Astrocyte of the cerebellum (primary cell): ENCODE measurements at regions not wholly inside any gene's neighbourhood (a gene's known extent, or its start where the extent isn't known, plus 50 kb on each side); places are given as distances from the start of the nearest gene placed in this dataset.

Experiments
- DNase-seq: peaks from one replicate; pipeline ENCODE4 v3.0.0-alpha.2; 2011; ENCODE audit warnings: low read depth
- H3K4me3 ChIP-seq: 2 replicates; pipeline ENCODE4 v1.5.1; 2011; ENCODE audit warnings: mild to moderate bottlenecking, low read depth, low read length, moderate library complexity
- in situ Hi-C: cut with HindIII; loops from 2 replicates; pipeline ENCODE4 v1.10.0; 2017; ENCODE audit warnings: low sequenced_read_pairs
- TF ChIP-seq, protein P1 (sequence below): IDR thresholded peaks from 2 replicates; pipeline ENCODE4 v1.5.1; 2012; ENCODE audit warnings: low read length, low read depth, moderate library complexity, mild to moderate bottlenecking; ENCODE audit errors: missing control alignments

DNA sequence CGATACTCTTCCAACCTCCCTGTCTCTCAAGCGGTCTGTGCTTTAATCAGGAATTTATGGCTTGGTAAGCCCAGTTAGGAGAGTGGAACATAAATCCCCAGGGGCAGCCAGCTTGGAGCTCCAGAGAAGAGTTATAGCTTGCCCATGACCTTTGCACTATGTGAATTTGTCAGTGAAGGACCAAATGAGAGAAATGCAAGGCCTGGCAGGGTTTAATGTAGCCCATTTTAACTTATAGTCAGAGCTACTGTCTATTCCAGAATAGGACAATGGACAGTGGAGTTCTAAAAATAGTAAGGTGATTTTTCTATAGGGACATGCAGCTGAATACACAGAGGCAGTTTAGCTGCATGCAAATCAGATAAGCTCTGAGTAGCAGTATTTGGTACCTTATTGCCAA, 142.6 kb upstream of the CAV2 start:
- in situ Hi-C loops: no loop called here
- TF ChIP-seq, protein P1, sequence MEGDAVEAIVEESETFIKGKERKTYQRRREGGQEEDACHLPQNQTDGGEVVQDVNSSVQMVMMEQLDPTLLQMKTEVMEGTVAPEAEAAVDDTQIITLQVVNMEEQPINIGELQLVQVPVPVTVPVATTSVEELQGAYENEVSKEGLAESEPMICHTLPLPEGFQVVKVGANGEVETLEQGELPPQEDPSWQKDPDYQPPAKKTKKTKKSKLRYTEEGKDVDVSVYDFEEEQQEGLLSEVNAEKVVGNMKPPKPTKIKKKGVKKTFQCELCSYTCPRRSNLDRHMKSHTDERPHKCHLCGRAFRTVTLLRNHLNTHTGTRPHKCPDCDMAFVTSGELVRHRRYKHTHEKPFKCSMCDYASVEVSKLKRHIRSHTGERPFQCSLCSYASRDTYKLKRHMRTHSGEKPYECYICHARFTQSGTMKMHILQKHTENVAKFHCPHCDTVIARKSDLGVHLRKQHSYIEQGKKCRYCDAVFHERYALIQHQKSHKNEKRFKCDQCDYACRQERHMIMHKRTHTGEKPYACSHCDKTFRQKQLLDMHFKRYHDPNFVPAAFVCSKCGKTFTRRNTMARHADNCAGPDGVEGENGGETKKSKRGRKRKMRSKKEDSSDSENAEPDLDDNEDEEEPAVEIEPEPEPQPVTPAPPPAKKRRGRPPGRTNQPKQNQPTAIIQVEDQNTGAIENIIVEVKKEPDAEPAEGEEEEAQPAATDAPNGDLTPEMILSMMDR: no peak
- DNase-seq: no peak
- H3K4me3 ChIP-seq: no peak overlapping the region

DNA sequence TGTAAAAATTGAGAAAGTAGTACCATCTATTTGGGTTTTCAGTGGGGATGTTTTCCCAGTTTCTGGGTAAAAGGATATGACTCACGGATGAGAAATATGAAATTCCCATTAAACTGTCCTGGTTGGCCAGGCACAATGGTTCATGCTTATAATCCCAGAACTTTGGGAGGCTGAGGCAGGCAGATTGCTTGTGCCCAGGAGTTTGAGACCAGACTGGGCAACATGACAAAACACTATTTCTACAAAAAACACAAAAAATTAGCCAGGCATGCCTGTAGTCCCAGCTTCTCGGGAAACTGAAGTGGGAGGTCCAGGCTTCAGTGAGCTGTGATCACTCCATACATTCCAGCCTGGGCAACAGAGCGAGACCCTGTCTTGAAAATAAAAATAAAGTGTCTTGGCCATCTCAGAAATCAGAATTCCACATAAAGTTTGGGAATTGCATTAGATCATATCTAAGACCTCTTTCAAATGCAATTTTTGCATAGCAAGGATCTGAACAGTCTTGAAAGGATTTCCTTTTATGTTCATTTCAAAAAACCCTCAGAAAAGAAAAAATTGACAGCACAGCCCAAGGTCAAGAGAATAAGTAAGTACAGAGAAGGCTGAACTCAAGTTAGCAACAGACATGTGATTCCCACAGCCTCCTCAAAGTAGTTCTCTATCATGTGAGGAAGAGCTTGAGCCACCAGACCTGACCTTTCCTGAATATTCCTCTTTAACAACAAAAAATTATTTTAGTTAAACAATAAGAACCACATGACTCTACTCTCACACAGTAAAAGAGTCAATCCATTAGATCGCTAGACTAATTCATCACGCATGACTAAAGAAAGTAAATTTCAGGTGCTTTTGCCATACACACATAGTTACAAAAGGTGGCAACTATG, 141.5 kb upstream of the CAV2 start:
- no peak for DNase-seq
- no peak overlapping the region for H3K4me3 ChIP-seq
- in situ Hi-C loops: no loop called here
- TF ChIP-seq, protein P1: no peak

DNA sequence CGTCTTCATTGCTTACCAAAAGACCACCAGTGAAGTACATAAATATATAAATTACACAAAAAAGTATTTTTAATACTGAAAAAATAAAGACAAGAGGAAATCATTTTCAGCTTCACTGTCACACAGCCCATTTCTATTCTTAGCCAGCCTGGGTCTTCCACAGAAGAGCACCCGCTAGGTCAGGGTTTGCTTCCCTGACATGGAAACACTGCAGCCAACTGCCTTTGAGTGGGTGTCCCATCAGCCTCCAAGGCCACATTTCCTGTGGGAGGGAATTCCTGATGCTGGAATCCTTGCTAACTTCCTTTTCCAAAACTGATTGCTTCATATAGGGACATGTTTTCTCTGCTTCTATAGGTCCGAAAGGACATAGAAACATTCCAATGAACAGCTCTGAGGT, 137.8 kb upstream of the CAV2 start:
- in situ Hi-C loops: no loop called here
- no peak overlapping the region for H3K4me3 ChIP-seq
- no peak for DNase-seq
- TF ChIP-seq, protein P1: no peak

DNA sequence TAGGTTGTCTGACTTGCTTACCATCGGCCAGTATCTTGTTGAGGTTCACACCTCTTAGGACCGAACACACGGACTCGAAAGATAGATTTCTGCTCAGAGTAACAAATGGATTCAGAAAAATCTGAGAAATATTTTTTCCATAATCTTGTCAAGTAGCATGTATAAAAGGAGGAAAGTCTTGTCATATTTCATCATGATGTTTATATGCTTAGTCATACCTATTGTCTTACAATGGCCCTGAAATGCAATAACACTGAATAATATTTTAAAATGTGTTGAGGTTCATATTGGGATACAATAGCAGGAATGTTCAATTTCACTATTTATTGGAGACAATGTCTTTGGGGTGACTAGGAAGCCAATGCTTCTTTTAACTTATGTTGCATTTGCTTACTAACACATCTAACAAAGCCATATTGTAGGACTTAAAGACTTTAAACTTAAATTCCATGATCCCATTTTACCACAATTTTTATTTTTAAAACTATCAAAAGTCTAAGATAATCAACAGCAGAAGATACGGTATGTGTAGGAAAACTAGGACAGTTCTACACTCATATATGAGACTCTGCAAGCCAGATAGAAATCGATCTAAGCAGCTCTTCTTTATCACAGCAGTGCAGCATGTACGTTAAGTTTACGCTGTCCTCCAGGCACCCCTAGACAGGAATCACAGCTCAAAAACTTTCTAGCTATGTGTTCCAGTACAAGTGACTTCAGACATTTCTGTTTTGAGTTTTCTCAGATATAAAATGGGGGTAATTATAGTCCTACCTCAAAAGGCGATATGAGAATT, 135.7 kb upstream of the CAV2 start:
- in situ Hi-C loops: no loop called here
- TF ChIP-seq, protein P1: no peak
- no peak for DNase-seq
- no peak overlapping the region for H3K4me3 ChIP-seq

DNA sequence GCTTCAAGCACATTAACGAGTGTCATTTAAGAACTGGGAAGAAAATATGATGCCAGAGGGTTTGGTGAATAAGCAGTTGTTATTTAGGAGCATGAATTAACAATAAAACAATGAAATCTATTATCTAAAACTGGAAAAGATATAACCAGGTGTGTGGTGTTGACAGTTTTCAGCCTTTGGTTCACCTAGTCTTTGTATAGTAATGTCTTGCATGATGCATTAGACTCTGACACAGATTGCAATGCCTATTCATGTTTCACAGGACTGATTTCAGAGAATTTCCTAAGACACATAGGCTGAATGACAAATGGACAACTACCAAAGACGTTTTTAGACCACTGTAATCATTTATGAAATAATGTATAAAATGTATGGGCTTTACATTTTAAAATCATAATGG, 135.1 kb upstream of the CAV2 start:
- in situ Hi-C loops: no loop called here
- TF ChIP-seq, protein P1: no peak
- DNase-seq: no peak
- H3K4me3 ChIP-seq: no peak overlapping the region

DNA sequence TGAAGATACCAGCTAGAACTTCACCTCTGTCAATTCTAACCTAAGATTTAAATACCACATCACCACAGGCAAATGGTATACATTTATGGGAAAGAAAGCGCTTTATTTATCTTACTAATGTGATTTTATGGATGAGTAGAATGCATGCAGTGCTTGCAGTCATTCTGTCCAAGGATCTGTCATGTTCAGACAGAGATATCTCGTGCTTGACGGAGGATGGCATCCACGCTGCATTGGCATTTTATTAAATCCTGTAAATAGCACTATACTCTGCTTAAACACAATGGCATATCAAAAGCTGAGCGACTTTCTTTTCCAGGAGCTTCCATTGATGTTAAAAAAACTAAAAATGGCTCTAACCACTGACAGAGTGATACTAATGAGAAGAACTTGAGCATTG, 133.7 kb upstream of the CAV2 start:
- TF ChIP-seq, protein P1: no peak
- DNase-seq: no peak
- H3K4me3 ChIP-seq: no peak overlapping the region
- in situ Hi-C loops: no loop called here
